Stimulated activated CD8-positive, alpha-beta memory T cell treated with anti-CD3 and anti-CD28 coated beads, Interleukin-15, amount 100 ng/mL, for 1 hour (primary cell): ENCODE measurements at regions not wholly inside any gene's neighbourhood (a gene's known extent, or its start where the extent isn't known, plus 50 kb on each side); places are given as distances from the start of the nearest gene placed in this dataset.

Experiments
- DNase-seq: peaks from one replicate; pipeline ENCODE4 v3.0.0-alpha.2; 2020; ENCODE audit warnings: low read depth

GRCh38 chr1:30316056-30316455 lies 407.3 kb downstream of the MATN1 start:
- no peak for DNase-seq

DNA sequence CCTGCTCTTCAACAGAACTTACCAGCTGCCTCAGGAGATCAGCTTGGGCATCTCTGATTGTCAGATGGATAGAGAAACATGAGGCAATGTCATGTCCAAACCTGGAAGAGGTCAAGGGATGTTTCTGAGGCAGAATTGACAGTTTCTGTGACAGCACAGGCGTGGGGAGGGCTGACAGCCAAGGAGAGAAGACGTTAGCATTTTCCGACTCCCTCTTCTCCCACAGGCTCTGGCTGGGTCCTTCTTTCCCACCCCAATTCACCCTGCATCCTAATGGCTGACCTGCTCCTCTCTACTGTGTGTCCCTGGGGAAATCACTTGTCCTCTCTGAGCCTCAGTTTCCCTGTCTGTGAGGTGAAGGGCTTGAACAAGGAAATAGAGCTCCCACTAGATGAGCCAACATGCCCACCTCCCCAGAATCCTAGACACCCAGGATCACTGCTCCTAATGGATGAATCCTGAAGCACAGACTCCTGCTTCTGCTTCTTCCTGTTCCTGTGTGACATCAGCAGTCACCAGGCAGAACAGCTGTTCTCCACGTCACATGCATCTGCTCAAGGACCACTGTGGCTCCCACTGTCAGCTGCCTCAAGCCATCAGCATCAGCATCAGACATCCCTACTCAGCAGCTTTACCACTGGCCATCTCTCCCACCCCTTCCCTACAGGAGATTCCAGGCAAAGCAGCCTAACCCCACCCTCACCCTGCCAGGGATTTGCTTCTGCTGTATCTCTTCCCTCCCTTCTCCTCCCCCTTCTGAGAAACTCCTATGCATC lies 408.0 kb downstream of the MATN1 start:
- no peak for DNase-seq

- DNase-seq, result no peak
Measured at GRCh38 chr1:30314591-30314990, 408.8 kb downstream of the MATN1 start.

- DNase-seq, result no peak
Measured at GRCh38 chr1:30313584-30313983, 409.8 kb downstream of the MATN1 start.

DNA sequence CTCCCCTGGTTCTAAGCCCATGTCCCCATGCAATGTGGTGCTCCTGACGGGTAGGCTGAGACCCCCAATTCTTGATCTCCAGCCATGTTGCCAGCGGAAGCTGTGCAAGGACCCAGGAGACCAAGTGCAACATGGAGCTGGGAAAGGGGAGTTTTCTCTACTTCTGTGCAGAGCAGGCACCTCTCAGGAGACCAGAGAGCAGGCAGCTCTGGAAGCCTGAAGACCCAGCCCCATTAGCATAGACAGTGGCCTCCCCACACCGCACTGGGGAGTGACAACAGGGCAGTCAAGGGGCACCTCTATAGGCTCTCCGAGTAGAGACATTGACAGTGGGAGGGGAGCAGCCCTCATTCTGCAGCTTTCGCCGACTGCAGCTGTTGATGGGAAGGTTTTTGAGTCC lies 410.2 kb downstream of the MATN1 start:
- no peak for DNase-seq

GRCh38 chr1:30312226-30312625 lies 411.2 kb downstream of the MATN1 start:
- no peak for DNase-seq

GRCh38 chr1:30311749-30312148 lies 411.6 kb downstream of the MATN1 start:
- no peak for DNase-seq

DNA sequence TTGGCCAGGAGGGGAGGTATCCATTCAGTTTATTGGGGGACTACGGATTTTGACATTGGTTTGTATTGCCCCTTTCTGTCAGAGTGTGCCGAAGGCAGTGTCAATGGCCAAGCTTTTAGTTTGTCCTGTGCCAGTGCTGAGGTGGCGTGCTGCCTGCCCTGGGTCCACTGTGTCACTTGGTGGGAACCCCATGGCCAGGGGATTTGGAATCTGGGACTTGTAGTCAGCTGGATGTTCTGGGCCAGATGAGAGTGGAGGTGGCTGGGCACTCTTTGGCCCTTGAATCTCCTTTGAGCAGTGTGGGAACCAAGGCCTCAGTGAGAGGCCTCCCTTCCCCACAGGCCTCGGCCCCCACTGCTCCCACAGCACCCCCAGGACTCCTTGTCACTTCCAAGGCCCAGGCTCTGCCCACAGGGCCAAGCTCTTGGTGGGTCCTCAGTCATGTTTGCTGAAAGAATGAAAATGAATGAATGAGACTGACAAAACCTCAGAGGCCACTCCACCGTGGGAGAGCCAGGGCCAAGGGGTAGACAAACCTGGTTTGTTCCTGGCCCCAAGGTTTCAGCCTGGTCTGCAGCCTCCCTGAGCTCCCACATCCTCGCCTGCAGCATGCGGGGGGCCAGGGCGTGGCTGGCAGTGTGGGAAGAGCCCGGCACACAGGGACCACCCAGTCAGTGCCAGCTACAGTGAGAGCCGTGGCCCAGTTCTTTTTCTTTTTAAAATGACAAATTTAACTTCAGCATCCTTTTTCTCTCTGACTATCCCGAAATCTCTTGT lies 412.2 kb downstream of the MATN1 start:
- no peak for DNase-seq

- DNase-seq, result no peak
Measured at GRCh38 chr1:30307182-30307581, 416.2 kb downstream of the MATN1 start.

- DNase-seq, result no peak
Measured at GRCh38 chr1:30305519-30305918, 417.9 kb downstream of the MATN1 start.

DNA sequence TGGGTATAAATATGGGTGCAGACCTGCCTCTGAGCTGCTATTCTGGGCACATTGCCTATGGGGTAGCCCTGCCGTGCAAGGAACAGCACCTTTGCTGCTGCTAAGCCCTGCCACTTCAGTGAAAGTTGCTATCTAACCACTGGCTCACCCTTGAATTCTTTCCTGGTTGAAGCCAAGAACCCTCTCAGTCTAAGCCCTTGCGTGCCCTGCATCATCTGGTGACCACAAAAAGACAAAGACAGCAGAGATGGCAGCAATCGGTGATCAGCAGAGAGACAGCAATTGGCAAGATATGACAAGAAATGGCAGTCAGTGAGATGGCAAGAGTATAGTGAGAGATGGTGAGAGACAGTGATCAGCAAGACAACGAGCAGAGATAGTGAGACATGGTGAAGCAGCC lies 418.3 kb downstream of the MATN1 start:
- DNase-seq, result no peak

GRCh38 chr1:30304080-30304479 lies 419.3 kb downstream of the MATN1 start:
- no peak for DNase-seq

GRCh38 chr1:30303387-30303786 lies 420.0 kb downstream of the MATN1 start:
- DNase-seq, result no peak

DNA sequence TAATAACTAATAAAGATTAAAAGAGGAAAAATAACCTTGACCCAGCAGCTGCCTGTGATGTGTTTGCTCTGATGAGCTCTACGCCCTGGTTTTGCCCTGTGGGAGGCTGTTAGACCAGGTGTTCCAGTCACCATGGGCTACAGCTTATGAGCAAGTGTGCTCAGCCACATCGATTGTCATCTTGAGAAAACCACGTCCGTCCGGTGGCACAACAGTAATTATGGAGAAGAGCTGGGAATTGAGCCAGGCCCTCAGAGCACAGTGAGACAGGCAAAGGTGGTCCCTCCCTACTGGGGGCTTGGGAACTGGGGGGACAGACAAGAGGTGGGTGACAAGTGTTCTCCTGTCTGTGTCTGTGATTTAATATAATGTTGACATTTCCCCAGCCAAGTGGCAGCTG lies 420.5 kb downstream of the MATN1 start:
- no peak for DNase-seq

DNA sequence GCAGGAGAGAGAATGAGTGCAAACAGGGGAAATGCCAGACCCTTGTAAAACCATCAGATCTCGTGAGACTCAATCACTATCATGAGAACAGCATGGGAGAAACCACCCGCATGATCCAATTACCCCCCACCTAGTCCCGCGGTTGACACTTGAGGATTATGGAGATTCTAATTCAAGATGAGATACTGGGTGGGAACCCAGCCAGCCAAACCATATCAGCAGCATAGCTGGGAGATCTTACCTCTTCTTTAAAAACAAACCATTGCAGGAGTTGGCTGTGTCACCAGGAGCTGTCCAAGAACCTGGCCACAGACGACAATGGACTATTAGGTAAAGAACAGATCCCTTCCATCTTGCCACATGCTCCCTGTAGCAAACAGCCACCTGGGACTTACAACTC lies 422.7 kb downstream of the MATN1 start:
- DNase-seq, result no peak

DNA sequence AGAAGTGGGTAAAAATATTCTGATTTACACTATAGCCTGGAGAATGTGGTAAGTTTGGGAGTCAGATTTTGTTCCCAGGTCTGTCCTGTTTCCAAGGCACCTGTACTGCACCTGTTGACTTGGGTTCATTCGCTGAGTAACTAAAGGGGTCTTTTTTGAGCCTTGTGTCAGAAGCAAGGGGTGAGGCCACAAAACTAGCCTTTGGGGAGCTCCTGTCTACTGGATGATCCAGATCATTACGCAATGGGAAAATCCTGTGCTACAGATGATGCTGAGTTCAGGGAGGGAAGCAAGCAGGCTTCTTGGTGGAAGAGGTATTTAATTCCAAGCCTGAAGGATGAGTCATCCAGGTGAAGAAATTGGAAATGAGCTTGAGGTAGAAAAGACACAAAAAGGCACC lies 424.0 kb downstream of the MATN1 start:
- DNase-seq, result no peak

DNA sequence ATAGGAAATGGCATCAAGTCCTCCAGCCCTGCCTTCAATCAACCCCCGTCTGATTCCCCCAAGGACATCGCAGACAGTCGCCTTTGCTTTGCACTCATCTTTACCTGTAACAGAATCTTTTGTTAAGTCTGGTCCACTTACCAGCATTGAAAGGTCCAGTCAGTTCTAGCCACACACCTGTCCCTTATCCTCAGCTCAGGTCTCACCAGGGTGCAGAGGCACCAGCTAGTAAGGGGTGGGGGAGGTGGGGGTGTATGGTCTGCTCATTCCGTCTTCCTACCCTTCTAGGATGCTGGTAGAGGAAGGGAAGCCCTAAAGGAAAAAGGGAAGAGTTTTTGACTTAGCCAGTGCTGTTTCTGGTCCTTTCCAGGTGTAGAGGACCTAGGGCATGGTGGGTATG lies 427.7 kb downstream of the MATN1 start:
- no peak for DNase-seq

DNA sequence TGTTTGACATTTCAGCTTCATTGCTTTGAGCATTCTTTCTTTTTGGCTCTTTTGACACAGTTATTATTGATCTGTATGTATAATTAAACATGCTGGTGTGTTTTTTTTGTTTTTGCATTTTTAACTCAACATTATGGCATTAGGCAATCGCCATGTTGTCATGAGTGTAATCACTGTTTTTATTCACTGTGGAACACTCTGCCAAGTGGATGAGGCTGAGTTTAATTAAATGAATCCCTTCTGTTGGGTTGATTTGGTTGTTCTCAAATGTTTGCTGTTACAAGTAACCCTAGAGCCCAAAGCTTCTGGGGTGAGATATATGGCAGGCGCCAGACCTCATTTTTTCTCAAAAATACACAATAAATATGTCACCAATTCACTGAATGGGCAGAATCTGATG lies 428.1 kb downstream of the MATN1 start:
- DNase-seq, result no peak

DNA sequence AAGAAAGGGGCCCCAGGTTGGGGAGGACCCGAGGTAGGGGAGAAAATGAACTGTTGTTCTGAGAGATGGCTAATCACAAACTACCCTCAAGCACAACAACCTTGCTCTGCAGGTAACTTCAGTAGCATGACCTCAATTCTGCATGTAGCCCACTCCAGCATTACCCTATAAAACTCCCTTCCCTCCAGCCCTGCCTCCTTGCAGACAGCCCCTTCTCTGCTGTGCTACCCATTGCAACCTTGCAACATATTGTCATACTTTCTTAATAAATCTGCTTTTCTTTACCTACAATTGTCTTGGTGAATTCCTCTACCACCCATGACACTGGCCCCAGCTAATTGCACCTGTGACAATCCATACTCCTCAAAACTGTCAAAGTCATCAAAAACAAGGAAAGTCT lies 428.9 kb downstream of the MATN1 start:
- no peak for DNase-seq

DNA sequence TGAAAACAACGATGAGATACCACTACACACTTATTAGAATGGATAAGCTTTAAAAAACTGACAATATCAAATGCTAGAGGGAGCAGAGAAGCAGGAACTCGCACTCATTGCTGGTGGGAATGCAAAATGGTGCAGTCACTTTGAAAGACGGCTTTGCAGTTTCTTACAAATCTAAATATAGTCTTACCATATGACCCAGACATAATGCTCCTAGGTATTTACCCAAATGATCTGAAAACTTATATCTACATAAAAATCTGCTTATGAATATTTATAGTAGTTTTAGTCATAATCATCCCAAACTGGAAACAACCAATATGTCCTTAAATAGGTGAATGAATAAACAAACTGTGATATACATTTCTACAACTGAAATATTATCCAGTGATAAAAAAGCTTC lies 430.9 kb downstream of the MATN1 start:
- DNase-seq, result no peak

DNA sequence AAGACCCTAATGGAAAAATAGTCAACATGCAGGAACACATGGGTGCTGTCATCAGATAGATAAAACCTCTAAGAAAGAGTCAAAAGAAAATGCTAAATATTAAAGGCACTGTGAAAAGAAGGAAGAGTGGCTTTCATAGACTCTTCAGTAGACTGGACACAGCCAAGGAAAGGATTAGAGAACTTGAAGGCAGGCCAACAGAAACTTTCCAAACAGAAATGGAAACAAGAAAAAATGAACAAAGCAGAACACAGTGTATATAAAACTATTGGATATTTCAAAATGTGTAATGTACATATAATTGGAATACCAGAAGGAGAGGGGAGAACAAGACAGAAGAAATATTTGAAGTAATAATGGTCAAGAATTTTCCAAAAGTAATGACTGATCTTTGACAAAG lies 431.9 kb downstream of the MATN1 start:
- DNase-seq, result no peak

DNA sequence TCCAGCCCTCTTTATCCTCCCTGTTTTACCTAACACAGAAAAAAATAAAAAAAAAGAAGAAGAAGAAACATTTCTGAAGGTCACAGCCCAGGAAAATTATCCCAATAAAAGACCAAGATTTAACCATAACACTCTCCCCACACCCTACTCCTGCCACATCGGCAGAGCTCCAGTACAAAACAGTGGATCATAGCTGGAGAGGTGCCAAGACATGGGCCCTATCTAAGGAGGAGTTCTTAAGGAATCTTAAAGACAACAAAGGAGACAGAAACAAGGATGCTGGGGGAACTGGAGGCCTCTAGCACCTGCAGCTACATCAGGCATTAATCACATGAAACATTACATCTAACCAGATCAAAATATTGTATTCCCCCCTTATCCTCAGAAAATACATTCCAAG lies 432.8 kb downstream of the MATN1 start:
- DNase-seq, result no peak

- DNase-seq, result no peak
Measured at GRCh38 chr1:30287976-30288375, 435.4 kb downstream of the MATN1 start.
